ENCODE measurements at regions not wholly inside any gene's neighbourhood (a gene's known extent, or its start where the extent isn't known, plus 50 kb on each side); places are given as distances from the start of the nearest gene placed in this dataset.

DNA sequence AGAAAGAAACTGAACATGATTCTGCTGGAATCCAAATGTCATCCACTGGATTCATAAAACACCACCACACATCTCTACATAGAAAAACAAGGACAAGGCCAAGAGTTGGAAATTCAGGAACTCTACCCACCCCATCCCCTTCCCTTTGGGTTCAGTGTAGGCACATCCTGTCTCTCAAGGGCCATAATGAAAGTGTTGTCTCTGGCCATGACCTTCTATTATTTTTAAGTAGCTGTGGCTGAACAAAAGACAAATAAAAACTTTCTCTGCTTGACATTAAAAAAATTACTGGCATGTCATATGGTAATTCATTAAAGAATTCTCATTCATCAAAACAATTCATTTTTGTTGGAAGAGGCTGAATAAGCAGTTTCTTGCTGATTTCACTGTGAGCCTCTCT, 54.9 kb upstream of the ZBTB18 start:
- H4K20me1 ChIP-seq (ENCODE audit: insufficient read depth): no peaks in the 10 kb centered on the region
- ChIA-PET RAD21 (ENCODE audit: low non-redundant PET in 1 of 2, low total read pairs in 2 of 2, uncharacterized antibody in 2 of 2, unreplicated experiment in 2 of 2) (no interaction called here), POLR2A (no interaction called here), CTCF (no interaction called here)
- no TSS peak for BruUV-seq (replicated peaks)
- no peak overlapping the region for H3K27ac ChIP-seq (ENCODE audit: low read depth, low read length)
- no peak overlapping the region for H3K9ac ChIP-seq (ENCODE audit: low read length)
- H3K4me1 ChIP-seq (ENCODE audit: control insufficient read depth in 1 of 2, insufficient read depth in 2 of 2, low read length in 2 of 2): no peaks in the 10 kb centered on the region
- DNase-seq (ENCODE audit: low read depth, low spot score) (no peak), ATAC-seq (no peak)
- no peaks in the 10 kb centered on the region for H3K9me2 ChIP-seq (ENCODE audit: insufficient read depth)
- H3K9me3 ChIP-seq (ENCODE audit: control insufficient read depth in 1 of 2, insufficient read depth in 1 of 2, low read depth in 1 of 2, low read length in 2 of 2): no peaks in the 10 kb centered on the region
- intact Hi-C loops (cut with micrococcal nuclease): no loop called here
- no peak overlapping the region for H3K4me3 ChIP-seq (replicated peaks in 1 of 2; ENCODE audit: low read depth in 1 of 2, low read length in 2 of 2)
- TF ChIP-seq MAX (IDR thresholded peaks at IDR 0.05): no peak
- no peak for TF ChIP-seq FOSL1 (IDR thresholded peaks at IDR 0.05; ENCODE audit: low read depth)
- TF ChIP-seq EZH2phosphoT487 (IDR thresholded peaks at IDR 0.05; ENCODE audit: borderline replicate concordance): no peak
- TF ChIP-seq POLR2AphosphoS5 (IDR thresholded peaks at IDR 0.05; ENCODE audit: low read depth, low read length): no peak
- TF ChIP-seq EGR1 (IDR thresholded peaks at IDR 0.05; ENCODE audit: low read depth): no peak
- no peak for TF ChIP-seq TCF7L2 (IDR thresholded peaks at IDR 0.05; ENCODE audit: borderline replicate concordance, extremely low read depth, insufficient read depth, insufficient read length)
- TF ChIP-seq, protein P1, sequence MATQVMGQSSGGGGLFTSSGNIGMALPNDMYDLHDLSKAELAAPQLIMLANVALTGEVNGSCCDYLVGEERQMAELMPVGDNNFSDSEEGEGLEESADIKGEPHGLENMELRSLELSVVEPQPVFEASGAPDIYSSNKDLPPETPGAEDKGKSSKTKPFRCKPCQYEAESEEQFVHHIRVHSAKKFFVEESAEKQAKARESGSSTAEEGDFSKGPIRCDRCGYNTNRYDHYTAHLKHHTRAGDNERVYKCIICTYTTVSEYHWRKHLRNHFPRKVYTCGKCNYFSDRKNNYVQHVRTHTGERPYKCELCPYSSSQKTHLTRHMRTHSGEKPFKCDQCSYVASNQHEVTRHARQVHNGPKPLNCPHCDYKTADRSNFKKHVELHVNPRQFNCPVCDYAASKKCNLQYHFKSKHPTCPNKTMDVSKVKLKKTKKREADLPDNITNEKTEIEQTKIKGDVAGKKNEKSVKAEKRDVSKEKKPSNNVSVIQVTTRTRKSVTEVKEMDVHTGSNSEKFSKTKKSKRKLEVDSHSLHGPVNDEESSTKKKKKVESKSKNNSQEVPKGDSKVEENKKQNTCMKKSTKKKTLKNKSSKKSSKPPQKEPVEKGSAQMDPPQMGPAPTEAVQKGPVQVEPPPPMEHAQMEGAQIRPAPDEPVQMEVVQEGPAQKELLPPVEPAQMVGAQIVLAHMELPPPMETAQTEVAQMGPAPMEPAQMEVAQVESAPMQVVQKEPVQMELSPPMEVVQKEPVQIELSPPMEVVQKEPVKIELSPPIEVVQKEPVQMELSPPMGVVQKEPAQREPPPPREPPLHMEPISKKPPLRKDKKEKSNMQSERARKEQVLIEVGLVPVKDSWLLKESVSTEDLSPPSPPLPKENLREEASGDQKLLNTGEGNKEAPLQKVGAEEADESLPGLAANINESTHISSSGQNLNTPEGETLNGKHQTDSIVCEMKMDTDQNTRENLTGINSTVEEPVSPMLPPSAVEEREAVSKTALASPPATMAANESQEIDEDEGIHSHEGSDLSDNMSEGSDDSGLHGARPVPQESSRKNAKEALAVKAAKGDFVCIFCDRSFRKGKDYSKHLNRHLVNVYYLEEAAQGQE (IDR thresholded peaks at IDR 0.05; ENCODE audit: low read depth): no peak
- no peak for TF ChIP-seq POLR2A (IDR thresholded peaks at IDR 0.05; ENCODE audit: borderline replicate concordance, extremely low read depth, insufficient read depth, insufficient read length)
- no peak for TF ChIP-seq CEBPB (IDR thresholded peaks at IDR 0.05; ENCODE audit: low read depth)
- TF ChIP-seq RAD21 (IDR thresholded peaks at IDR 0.05; ENCODE audit: low read depth): no peak
- no peak for TF ChIP-seq CBX3 (IDR thresholded peaks at IDR 0.05; ENCODE audit: low read depth)
- no peak for TF ChIP-seq YY1 (IDR thresholded peaks at IDR 0.05; ENCODE audit: extremely low read depth, insufficient replicate concordance, low read depth, low read length)
- no peak for TF ChIP-seq ATF3 (IDR thresholded peaks at IDR 0.05)
- TF ChIP-seq ZBTB33 (IDR thresholded peaks at IDR 0.05; ENCODE audit: extremely low read depth, insufficient replicate concordance, low read length): no peak
- no peak for TF ChIP-seq JUND (IDR thresholded peaks at IDR 0.05)
- no peak for TF ChIP-seq ZFX (IDR thresholded peaks at IDR 0.05)
- TF ChIP-seq, protein P2, sequence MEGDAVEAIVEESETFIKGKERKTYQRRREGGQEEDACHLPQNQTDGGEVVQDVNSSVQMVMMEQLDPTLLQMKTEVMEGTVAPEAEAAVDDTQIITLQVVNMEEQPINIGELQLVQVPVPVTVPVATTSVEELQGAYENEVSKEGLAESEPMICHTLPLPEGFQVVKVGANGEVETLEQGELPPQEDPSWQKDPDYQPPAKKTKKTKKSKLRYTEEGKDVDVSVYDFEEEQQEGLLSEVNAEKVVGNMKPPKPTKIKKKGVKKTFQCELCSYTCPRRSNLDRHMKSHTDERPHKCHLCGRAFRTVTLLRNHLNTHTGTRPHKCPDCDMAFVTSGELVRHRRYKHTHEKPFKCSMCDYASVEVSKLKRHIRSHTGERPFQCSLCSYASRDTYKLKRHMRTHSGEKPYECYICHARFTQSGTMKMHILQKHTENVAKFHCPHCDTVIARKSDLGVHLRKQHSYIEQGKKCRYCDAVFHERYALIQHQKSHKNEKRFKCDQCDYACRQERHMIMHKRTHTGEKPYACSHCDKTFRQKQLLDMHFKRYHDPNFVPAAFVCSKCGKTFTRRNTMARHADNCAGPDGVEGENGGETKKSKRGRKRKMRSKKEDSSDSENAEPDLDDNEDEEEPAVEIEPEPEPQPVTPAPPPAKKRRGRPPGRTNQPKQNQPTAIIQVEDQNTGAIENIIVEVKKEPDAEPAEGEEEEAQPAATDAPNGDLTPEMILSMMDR (IDR thresholded peaks at IDR 0.05 in 2 of 3, conservative IDR thresholded peaks at IDR 0.05 in 1 of 3; ENCODE audit: borderline replicate concordance in 1 of 3, insufficient read depth in 1 of 3, low read depth in 2 of 3, low read length in 2 of 3): no peak
- no peak for TF ChIP-seq SIN3A (IDR thresholded peaks at IDR 0.05; ENCODE audit: low read depth)
- no peak for TF ChIP-seq EZH2 (IDR thresholded peaks at IDR 0.05)
- no peak for TF ChIP-seq ZNF274 (IDR thresholded peaks at IDR 0.05; ENCODE audit: low read depth, low read length)
- no peak overlapping the region for H2AFZ ChIP-seq (ENCODE audit: low read depth, low read length, poor library complexity, severe bottlenecking)
- H3K36me3 ChIP-seq (ENCODE audit: control insufficient read depth in 1 of 2, insufficient read depth in 2 of 2, low read length in 2 of 2): no peaks in the 10 kb centered on the region
- H3K4me2 ChIP-seq (ENCODE audit: low read length): no peak overlapping the region
- no peaks in the 10 kb centered on the region for H3K79me2 ChIP-seq (ENCODE audit: insufficient read depth, low read length)
- peaks cover 13% of the 10 kb centered on the region for H3K27me3 ChIP-seq (ENCODE audit: insufficient read depth, low read length)
